Karpas-422 (cell line): ENCODE measurements at regions not wholly inside any gene's neighbourhood (a gene's known extent, or its start where the extent isn't known, plus 50 kb on each side); places are given as distances from the start of the nearest gene placed in this dataset.
"Not testable (repeated sequence)": the region's sequence is repeated elsewhere in the genome, so short reads cannot be mapped to it uniquely, and the experiment has no call there.

Experiments used
- DNase-seq: peaks from one replicate; pipeline ENCODE4 v3.0.0-alpha.2; 2015
- H2AFZ ChIP-seq: fragments of 200-600 bp; sonication (generic); 2 replicates; pipeline ENCODE4 v1.6.1; 2014; ENCODE audit warnings: antibody characterized with exemption, low read length, mixed read lengths
- H3K27ac ChIP-seq: fragments of 200-600 bp; sonication (generic); 2 replicates; pipeline ENCODE4 v1.5.1; 2014; ENCODE audit warnings: mild to moderate bottlenecking, low read length, moderate library complexity
- H3K27me3 ChIP-seq: fragments of 200-600 bp; sonication (generic); 2 replicates; pipeline ENCODE4 v1.6.1; 2014; ENCODE audit warnings: low read length, mixed read lengths
- H3K36me3 ChIP-seq: fragments of 200-600 bp; sonication (generic); 2 replicates; pipeline ENCODE4 v1.6.1; 2014; ENCODE audit warnings: low read length, mixed read lengths; ENCODE audit not compliant: insufficient read depth
- H3K4me1 ChIP-seq: fragments of 200-600 bp; sonication (generic); 2 replicates; pipeline ENCODE4 v1.6.1; 2014; ENCODE audit warnings: mild to moderate bottlenecking, low read length, mixed read lengths
- H3K4me2 ChIP-seq: fragments of 200-600 bp; sonication (generic); 2 replicates; pipeline ENCODE4 v1.6.1; 2014; ENCODE audit warnings: low read length, low read depth, mild to moderate bottlenecking; ENCODE audit not compliant: poor library complexity, severe bottlenecking
- H3K4me3 ChIP-seq: fragments of 200-600 bp; sonication (generic); 2 replicates; pipeline ENCODE4 v1.5.1; 2014; ENCODE audit warnings: mild to moderate bottlenecking, antibody characterized with exemption, low read length, mixed read lengths
- H3K79me2 ChIP-seq: fragments of 200-600 bp; sonication (generic); 2 replicates; pipeline ENCODE4 v1.6.1; 2014; ENCODE audit warnings: mild to moderate bottlenecking, low read length, mixed read lengths
- H3K9ac ChIP-seq: fragments of 200-600 bp; sonication (generic); 2 replicates; pipeline ENCODE4 v1.6.0; 2014; ENCODE audit warnings: low read length
- H3K9me2 ChIP-seq: fragments of 200-600 bp; sonication (generic), shearing (Covaris generic); replicated peaks from 2 replicates; pipeline ENCODE4 v1.6.0; 2014; ENCODE audit warnings: mild to moderate bottlenecking, low read length, moderate library complexity; ENCODE audit not compliant: insufficient read depth
- H3K9me3 ChIP-seq: fragments of 300-700, 200-600 bp; sonication (generic); 2 replicates; pipeline ENCODE4 v1.6.1; 2014; ENCODE audit warnings: low read length, mixed read lengths
- H4K20me1 ChIP-seq: fragments of 200-600 bp; sonication (generic); 2 replicates; pipeline ENCODE4 v1.6.1; 2014; ENCODE audit warnings: mild to moderate bottlenecking, antibody characterized with exemption, low read length, low read depth; ENCODE audit not compliant: insufficient read depth

DNA sequence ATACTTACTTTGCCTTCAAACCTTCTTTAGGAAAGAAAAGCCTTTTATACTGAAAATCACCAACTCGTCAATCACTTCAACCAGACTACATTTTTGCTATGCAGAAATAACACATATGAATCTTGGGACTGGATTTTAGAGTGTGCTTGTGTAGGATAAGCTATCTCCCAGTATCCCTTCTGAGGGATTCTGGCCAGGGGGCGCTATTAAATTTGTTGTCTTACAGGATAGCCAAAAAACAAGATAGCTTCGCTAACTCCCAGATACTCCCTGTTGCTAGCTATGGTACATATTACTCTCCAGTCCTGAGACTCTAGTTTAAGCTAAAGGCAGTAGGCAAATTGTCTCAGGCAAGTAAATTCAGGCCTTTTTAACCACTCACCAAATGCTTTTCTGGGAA lies 167.2 kb downstream of the LHFPL1 start:
- Histone ChIP-seq H3K79me2 (no peaks in the 10 kb centered on the region), H3K9me2 (no peaks in the 10 kb centered on the region), H3K4me1 (no peaks in the 10 kb centered on the region), H2AFZ (no peak overlapping the region), H3K27me3 (no peaks in the 10 kb centered on the region), H3K9ac (no peak overlapping the region), H3K4me2 (no peak overlapping the region), H3K36me3 (no peaks in the 10 kb centered on the region), H3K4me3 (no peak overlapping the region), H3K9me3 (peaks cover 8% of the 10 kb centered on the region; the same call in 1 of the 2 replicates), H4K20me1 (no peaks in the 10 kb centered on the region), H3K27ac (no peak overlapping the region)
- DNase-seq, result no peak

DNA sequence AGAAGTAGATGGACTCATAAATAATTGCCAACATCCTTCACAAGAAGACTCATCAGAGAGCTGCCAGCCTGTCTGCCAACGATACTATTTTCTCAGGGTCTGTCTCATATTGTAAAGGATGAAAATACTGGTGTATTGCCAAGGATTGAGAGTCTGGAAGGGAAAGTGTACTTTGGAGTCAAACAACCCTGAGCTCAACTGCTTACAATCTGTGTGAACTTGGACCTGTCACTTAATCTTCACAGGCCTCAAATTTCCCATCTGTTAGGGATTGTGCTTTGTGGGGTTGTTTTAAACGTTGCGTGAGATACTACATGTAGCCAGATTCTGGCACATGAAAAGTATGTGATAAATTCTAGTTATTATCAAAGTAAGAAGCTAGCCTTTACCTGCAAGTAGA lies 169.1 kb downstream of the LHFPL1 start:
- DNase-seq, result no peak
- Histone ChIP-seq H3K4me1 (no peaks in the 10 kb centered on the region), H3K27ac (no peak overlapping the region), H3K9ac (no peak overlapping the region), H2AFZ (no peak overlapping the region), H3K9me3 (peaks cover 8% of the 10 kb centered on the region; the same call in 1 of the 2 replicates), H3K79me2 (no peaks in the 10 kb centered on the region), H3K27me3 (no peaks in the 10 kb centered on the region), H3K4me2 (no peak overlapping the region), H4K20me1 (no peaks in the 10 kb centered on the region), H3K36me3 (no peaks in the 10 kb centered on the region), H3K9me2 (no peaks in the 10 kb centered on the region), H3K4me3 (no peak overlapping the region)

DNA sequence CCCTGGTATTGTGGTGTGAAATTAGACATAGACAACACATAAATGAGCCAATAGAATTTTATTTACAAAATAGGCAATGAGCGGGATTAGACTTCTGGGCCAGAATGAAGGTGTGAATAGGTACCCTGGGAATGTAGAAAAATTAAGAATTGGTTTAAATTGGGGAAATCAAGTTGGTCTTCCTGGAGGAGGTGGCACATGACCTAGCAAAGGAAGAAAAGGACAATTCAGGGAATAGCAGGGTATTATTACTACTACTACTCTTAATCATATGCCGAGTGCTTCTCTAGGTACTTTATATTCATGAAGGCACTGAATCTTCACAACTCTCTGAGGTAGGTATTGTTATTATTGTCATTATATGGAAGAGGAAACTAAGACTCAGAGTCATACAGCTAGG lies 202.1 kb downstream of the LHFPL1 start:
- Histone ChIP-seq H4K20me1 (no peaks in the 10 kb centered on the region), H3K4me3 (no peak overlapping the region), H3K27ac (no peak overlapping the region), H3K79me2 (no peaks in the 10 kb centered on the region), H3K27me3 (no peaks in the 10 kb centered on the region), H2AFZ (no peak overlapping the region), H3K9me2 (no peaks in the 10 kb centered on the region), H3K4me2 (no peak overlapping the region), H3K9ac (no peak overlapping the region), H3K36me3 (no peaks in the 10 kb centered on the region), H3K4me1 (no peaks in the 10 kb centered on the region), H3K9me3 (no peaks in the 10 kb centered on the region)
- DNase-seq, result no peak

DNA sequence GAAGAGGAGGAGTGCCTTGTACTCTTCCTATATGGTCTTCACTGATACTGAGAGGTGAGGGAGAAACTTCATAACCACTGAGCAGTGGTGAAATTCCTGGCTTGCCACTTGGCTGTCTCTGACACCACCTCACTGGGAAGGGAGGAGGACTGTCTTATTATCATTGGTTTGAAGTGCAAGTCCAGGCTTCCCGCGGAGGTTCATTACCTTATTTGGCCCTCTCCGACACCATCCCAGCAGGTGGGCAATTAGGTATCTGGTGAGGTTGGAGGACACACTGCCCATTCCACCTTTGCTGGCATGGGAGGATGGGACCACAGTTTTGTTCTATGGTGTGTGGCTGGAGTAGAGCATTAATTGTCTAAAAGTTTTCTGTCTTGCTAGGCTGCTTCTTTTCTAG lies 206.1 kb downstream of the LHFPL1 start:
- no peaks in the 10 kb centered on the region for H3K9me2 ChIP-seq
- H3K4me3 ChIP-seq, result no peak overlapping the region
- no peaks in the 10 kb centered on the region for H3K79me2 ChIP-seq
- no peak overlapping the region for H2AFZ ChIP-seq
- H3K4me1 ChIP-seq, result no peaks in the 10 kb centered on the region
- H3K27me3 ChIP-seq, result no peaks in the 10 kb centered on the region
- no peak overlapping the region for H3K27ac ChIP-seq
- no peaks in the 10 kb centered on the region for H4K20me1 ChIP-seq
- no peaks in the 10 kb centered on the region for H3K36me3 ChIP-seq
- no peak for DNase-seq
- H3K4me2 ChIP-seq, result no peak overlapping the region
- H3K9me3 ChIP-seq, result no peaks in the 10 kb centered on the region
- H3K9ac ChIP-seq, result no peak overlapping the region

DNA sequence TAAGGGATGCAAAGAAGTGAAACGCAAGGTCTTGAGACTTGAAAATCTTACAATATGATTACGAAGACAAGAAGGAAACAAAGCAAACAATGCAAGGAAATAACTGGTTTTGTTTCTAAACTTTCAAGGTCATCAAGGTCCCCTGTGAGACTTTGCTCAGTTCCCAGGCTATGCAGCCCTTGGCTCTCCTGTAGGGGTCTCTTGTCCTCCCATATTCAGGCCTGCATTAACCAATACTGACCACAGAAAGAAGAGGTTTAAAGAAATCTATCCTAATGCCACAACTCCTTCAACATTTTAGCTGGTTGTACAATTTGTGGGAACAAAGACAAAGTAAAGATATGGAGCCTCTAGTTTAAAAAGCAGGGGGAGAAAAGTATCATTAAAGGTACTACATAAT lies 209.2 kb downstream of the LHFPL1 start:
- Histone ChIP-seq H3K9me3 (no peaks in the 10 kb centered on the region), H3K9me2 (no peaks in the 10 kb centered on the region), H3K36me3 (no peaks in the 10 kb centered on the region), H2AFZ (no peak overlapping the region), H3K27me3 (no peaks in the 10 kb centered on the region), H3K4me1 (no peaks in the 10 kb centered on the region), H3K4me2 (no peak overlapping the region), H3K27ac (no peak overlapping the region), H3K79me2 (no peaks in the 10 kb centered on the region), H3K9ac (no peak overlapping the region), H3K4me3 (no peak overlapping the region), H4K20me1 (no peaks in the 10 kb centered on the region)
- no peak for DNase-seq

DNA sequence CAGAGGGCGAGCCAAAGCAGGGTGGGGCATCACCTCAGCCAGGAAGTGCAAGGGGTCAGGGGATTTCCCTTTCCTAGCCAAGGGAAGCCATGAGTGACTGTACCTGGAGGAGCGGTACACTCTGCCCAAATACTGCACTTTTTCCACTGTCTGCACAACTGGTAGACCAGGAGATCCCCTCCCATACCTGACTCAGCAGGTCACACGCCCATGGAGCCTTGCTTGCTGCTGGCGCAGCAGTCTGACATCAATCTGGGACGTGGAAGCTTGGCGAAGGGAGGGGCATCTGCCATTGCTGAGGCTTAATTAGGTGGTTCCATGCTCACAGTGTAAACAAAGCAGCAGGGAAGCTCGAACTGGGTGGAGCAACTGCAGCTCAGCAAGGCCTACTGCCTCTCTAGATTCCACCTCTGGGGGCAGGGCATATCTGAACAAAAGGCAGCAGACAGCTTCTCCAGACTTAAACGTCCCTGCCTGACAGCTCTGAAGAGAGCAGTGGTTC lies 217.7 kb downstream of the LHFPL1 start:
- H3K4me1 ChIP-seq, H2AFZ ChIP-seq, H3K9ac ChIP-seq, H3K27me3 ChIP-seq, H3K4me3 ChIP-seq, H3K9me2 ChIP-seq, DNase-seq, H3K9me3 ChIP-seq, H3K4me2 ChIP-seq, H3K36me3 ChIP-seq, H3K27ac ChIP-seq, H4K20me1 ChIP-seq, H3K79me2 ChIP-seq: not testable (repeated sequence)

DNA sequence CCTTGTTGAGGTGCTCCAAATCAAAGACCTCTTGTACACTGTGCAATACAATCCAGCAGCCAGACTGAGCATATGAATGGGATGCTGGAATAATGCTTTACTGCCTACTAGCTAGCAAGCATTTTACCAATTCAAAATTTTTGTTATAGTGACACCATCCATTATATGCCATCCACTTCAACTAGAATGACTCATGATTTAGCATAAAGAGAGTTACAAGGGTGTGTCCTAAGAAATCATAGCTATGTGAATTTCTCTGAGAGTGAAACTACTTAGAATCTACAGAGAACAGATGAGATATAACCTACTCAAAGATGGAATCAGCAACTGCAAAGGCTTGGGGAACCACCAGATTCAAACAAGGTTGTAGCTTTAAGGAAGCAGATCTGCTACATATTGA lies 221.9 kb downstream of the LHFPL1 start:
- no peak for DNase-seq
- Histone ChIP-seq H2AFZ (no peak overlapping the region), H3K9me3 (no peaks in the 10 kb centered on the region), H3K27ac (no peak overlapping the region), H4K20me1 (no peaks in the 10 kb centered on the region), H3K9ac (no peak overlapping the region), H3K4me3 (no peak overlapping the region), H3K79me2 (no peaks in the 10 kb centered on the region), H3K4me2 (no peak overlapping the region), H3K36me3 (no peaks in the 10 kb centered on the region), H3K9me2 (no peaks in the 10 kb centered on the region), H3K27me3 (no peaks in the 10 kb centered on the region), H3K4me1 (no peaks in the 10 kb centered on the region)

DNA sequence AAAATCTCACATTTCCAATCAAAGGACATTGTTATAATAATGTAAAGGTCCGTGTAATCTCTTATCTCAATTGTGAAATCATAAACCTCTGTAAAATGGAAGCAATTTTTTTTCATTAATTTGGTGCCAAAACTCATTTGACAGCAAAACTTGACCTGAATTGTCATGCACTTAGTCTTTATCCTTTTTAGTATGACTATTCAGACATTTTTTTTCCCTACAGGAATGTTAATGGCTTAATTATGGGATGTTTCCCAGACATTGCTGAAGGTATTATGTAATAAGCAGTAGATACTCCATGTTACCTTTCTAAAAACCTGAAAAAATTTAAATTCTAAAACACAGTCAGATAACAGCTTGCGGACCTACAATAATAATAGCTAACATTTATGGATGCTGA lies 228.9 kb downstream of the LHFPL1 start:
- H4K20me1 ChIP-seq, result no peaks in the 10 kb centered on the region
- no peaks in the 10 kb centered on the region for H3K36me3 ChIP-seq
- no peak for DNase-seq
- H3K4me3 ChIP-seq, result no peak overlapping the region
- no peaks in the 10 kb centered on the region for H3K9me3 ChIP-seq
- no peak overlapping the region for H3K27ac ChIP-seq
- H3K4me2 ChIP-seq, result no peak overlapping the region
- H3K27me3 ChIP-seq, result no peaks in the 10 kb centered on the region
- no peak overlapping the region for H3K9ac ChIP-seq
- no peaks in the 10 kb centered on the region for H3K4me1 ChIP-seq
- H3K79me2 ChIP-seq, result no peaks in the 10 kb centered on the region
- no peaks in the 10 kb centered on the region for H3K9me2 ChIP-seq
- H2AFZ ChIP-seq, result no peak overlapping the region

DNA sequence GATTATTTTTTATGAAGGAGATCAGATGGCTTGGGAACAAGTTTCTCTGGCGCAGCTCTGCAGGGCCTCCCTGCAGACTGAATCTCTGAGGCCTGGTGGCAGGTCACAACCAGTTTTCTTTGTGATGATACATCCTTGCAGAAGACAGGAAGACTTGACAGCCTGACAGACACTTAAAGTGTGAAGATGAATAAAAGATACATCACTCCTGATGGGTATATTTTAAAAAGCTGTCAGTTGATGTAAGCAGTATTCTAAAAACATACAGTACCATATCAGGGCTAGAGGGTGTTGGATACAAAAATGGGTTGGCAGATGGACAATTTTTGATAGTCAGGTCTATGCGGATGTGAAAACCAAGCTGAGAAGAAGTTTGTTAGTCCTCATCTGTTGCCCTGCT lies 239.5 kb downstream of the LHFPL1 start:
- DNase-seq, result no peak
- Histone ChIP-seq H2AFZ (no peak overlapping the region), H3K27me3 (no peaks in the 10 kb centered on the region), H3K9me2 (no peaks in the 10 kb centered on the region), H3K79me2 (no peaks in the 10 kb centered on the region), H3K4me1 (no peaks in the 10 kb centered on the region), H3K27ac (no peak overlapping the region), H3K9ac (no peak overlapping the region), H3K4me3 (no peak overlapping the region), H4K20me1 (no peaks in the 10 kb centered on the region), H3K36me3 (no peaks in the 10 kb centered on the region), H3K4me2 (no peak overlapping the region), H3K9me3 (no peaks in the 10 kb centered on the region)
